B cell (primary cell): ENCODE measurements at regions not wholly inside any gene's neighbourhood (a gene's known extent, or its start where the extent isn't known, plus 50 kb on each side); places are given as distances from the start of the nearest gene placed in this dataset.

Experiments
- ATAC-seq: fragments of 200-7000 bp; cut with Tn5 transposase; one replicate; pipeline ENCODE4 v1.10.0; 2021; ENCODE audit warnings: low read depth, mild to moderate bottlenecking, moderate number of reproducible peaks, moderate library complexity
- CTCF ChIA-PET: fragments of 350-600 bp; sonication (Branson Sonifier 250); formaldehyde crosslinking; loops from one replicate; lab custom pipeline; 2021; ENCODE audit warnings: antibody characterized with exemption, inconsistent platforms; lab: Charles Lee
- POLR2A ChIA-PET: fragments of 350-600 bp; sonication (Branson Sonifier 250); formaldehyde crosslinking; loops from one replicate; lab custom pipeline; 2021; ENCODE audit warnings: antibody characterized with exemption; lab: Charles Lee
- DNase-seq: peaks from one replicate; pipeline ENCODE4 v3.0.0; 2013
- H2AFZ ChIP-seq: 2 replicates; pipeline ENCODE4 v1.6.1; 2012; ENCODE audit warnings: mild to moderate bottlenecking, low read depth, low read length; ENCODE audit not compliant: insufficient read depth, poor library complexity, severe bottlenecking
- H3K27ac ChIP-seq, 2 donors: 1 replicate in 1 of 2; 2 replicates in 1 of 2; pipeline ENCODE4 v1.5.1; 2012 to 2013; ENCODE audit warnings: low read length in 2 of 2, mild to moderate bottlenecking in 2 of 2, moderate library complexity in 1 of 2
- H3K27me3 ChIP-seq, 4 experiments: fragments of 200-600 bp in 1 of 4; sonication (generic) in 1 of 4; replicated peaks in 1 of 4; 1 replicate in 2 of 4; 2 replicates in 2 of 4; pipeline versions ENCODE4 v1.6.1 to v1.7.0; 2013 to 2016; ENCODE audit warnings: low read length in 3 of 4, mild to moderate bottlenecking in 2 of 4, mixed read lengths in 1 of 4, moderate library complexity in 1 of 4; ENCODE audit not compliant: insufficient read depth in 4 of 4, control insufficient read depth in 3 of 4; ENCODE audit errors: control extremely low read depth in 1 of 4
- H3K36me3 ChIP-seq, 2 experiments: replicated peaks in 1 of 2; 1 replicate in 1 of 2; 2 replicates in 1 of 2; pipeline versions ENCODE4 v1.6.1 to v1.7.1; 2013; ENCODE audit warnings: low read length in 1 of 2; ENCODE audit not compliant: insufficient read depth in 2 of 2, control insufficient read depth in 1 of 2; ENCODE audit errors: control extremely low read depth in 1 of 2, extremely low read depth in 1 of 2
- H3K4me1 ChIP-seq, 2 donors: fragments of 200-600 bp in 1 of 2; sonication (generic) in 1 of 2; 1 replicate in 1 of 2; 2 replicates in 1 of 2; pipeline versions ENCODE4 v1.5.1 to v1.6.1; 2013 to 2017; ENCODE audit warnings: low read length in 2 of 2; ENCODE audit not compliant: control insufficient read depth in 2 of 2, insufficient read depth in 2 of 2
- H3K4me2 ChIP-seq: replicated peaks from 2 replicates; pipeline ENCODE3; 2012; ENCODE audit warnings: mild to moderate bottlenecking, low read depth, low read length; ENCODE audit not compliant: poor library complexity, severe bottlenecking
- H3K4me3 ChIP-seq, 5 experiments: fragments of 200-600 bp in 1 of 5; sonication (generic) in 1 of 5; 1 replicate in 3 of 5; 2 replicates in 2 of 5; pipeline versions ENCODE4 v1.5.1 to v1.7.0; 2011 to 2016; ENCODE audit warnings: low read length in 4 of 5, mild to moderate bottlenecking in 4 of 5, low read depth in 2 of 5, control low read depth in 1 of 5, moderate library complexity in 1 of 5; ENCODE audit not compliant: insufficient read depth in 1 of 5; ENCODE audit errors: control extremely low read depth in 1 of 5, extremely low read depth in 1 of 5
- H3K79me2 ChIP-seq: fragments of 200-600 bp; sonication (generic); one replicate; pipeline ENCODE4 v1.6.0; 2016; ENCODE audit warnings: low read length; ENCODE audit not compliant: control insufficient read depth, insufficient read depth
- H3K9ac ChIP-seq: fragments of 200-600 bp; sonication (generic); 2 replicates; pipeline ENCODE4 v1.6.1; 2017; ENCODE audit warnings: mild to moderate bottlenecking, low read length, moderate library complexity
- H3K9me3 ChIP-seq, 3 donors: one replicate each; pipeline versions ENCODE4 v1.6.1 to v1.7.1; 2013; ENCODE audit warnings: low read length in 2 of 3; ENCODE audit not compliant: control insufficient read depth in 2 of 3, insufficient read depth in 1 of 3; ENCODE audit errors: control extremely low read depth in 1 of 3
- H4K20me1 ChIP-seq: 2 replicates; pipeline ENCODE4 v1.6.0; 2012; ENCODE audit warnings: mild to moderate bottlenecking, low read length; ENCODE audit not compliant: insufficient read depth, control insufficient read depth, poor library complexity, severe bottlenecking
- H3K27ac Mint-ChIP-seq: one replicate; pipeline ENCODE4 v1.8.0; 2021; ENCODE audit warnings: mixed read lengths
- H3K27me3 Mint-ChIP-seq: one replicate; pipeline ENCODE4 v1.8.0; 2021; ENCODE audit warnings: mixed read lengths
- H3K4me1 Mint-ChIP-seq: one replicate; pipeline ENCODE4 v1.8.0; 2021; ENCODE audit warnings: mixed read lengths
- H3K4me3 Mint-ChIP-seq: one replicate; pipeline ENCODE4 v1.8.0; 2021; ENCODE audit warnings: mixed read lengths
- H3K9me3 Mint-ChIP-seq: one replicate; pipeline ENCODE4 v1.8.0; 2022; ENCODE audit warnings: mixed read lengths; ENCODE audit not compliant: insufficient read depth
- EZH2 ChIP-seq: IDR thresholded peaks from 2 replicates; pipeline ENCODE4 v1.6.1; 2012; ENCODE audit warnings: borderline replicate concordance, low read depth, mild to moderate bottlenecking, moderate library complexity, low read length; ENCODE audit not compliant: insufficient read depth, poor library complexity, severe bottlenecking
- WGBS: methylation state at CpG from one replicate; pipeline ENCODE4 v1.1.5; 2013; ENCODE audit warnings: missing lambda C conversion rate; ENCODE audit not compliant: insufficient coverage; 5-methylcytosine and 5-hydroxymethylcytosine counted together
- intact Hi-C: fragments of 100-400 bp; cut with micrococcal nuclease; formaldehyde crosslinking; loops from one replicate; pipeline ENCODE4 v1.10.0; 2022
- TF ChIP-seq, protein P1 (sequence below): fragments of 200-600 bp; IDR thresholded peaks from one replicate; pipeline ENCODE4 v1.8.0; 2022; ENCODE audit warnings: antibody characterized with exemption, mild to moderate bottlenecking

DNA sequence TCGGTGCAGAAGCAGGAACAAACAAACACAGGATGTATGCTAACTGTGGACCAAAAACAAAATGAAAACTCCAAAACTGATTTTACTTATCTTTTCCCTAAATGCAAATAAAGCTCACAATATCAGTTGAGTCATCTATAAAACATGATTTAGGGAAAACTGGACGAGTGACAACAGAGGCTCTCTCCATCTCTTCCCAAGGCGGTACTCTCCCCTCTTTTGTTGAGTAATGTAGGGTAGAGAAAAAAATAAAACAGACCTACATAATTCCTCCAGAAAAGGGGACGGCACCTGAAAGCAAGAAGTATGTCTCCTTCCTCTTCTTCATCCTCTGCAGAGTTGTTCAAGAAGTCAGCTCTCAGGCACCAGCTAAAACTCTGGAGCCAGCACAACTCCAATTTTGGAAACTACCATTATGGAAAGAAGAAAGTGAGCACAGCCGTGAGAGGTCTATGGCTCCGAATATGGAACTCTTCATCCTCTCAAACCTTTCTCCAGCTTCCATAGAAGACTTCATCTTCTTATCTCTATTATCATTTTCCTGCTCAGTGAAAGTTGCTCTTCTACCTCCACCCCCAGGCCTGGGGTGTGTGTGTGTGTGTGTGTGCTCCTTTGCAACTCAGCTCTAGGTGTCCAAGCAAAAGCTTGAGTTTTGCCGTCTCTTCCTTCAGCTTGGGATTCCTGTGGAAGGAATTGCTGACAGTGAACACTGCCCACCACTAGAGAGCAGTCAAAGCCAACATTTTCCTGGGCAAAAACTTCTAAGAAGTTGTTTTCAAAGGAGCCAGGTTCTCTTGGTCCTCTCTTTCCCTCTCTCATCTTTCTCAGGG lies 155.4 kb downstream of the DIO2 start:
- Histone ChIP-seq H3K79me2 (no peaks in the 10 kb centered on the region), H3K36me3 (no peaks in the 10 kb centered on the region), H3K9me3 (no peaks in the 10 kb centered on the region), H3K9ac (no peak overlapping the region), H2AFZ (no peak overlapping the region), H3K27me3 (no peaks in the 10 kb centered on the region), H3K4me2 (no peak overlapping the region), H3K4me3 (no peak overlapping the region), H3K4me1 (no peaks in the 10 kb centered on the region), H3K27ac (no peak overlapping the region), H4K20me1 (no peaks in the 10 kb centered on the region)
- Mint-ChIP-seq H3K27ac (no peak overlapping the region), H3K27me3 (no peaks in the 10 kb centered on the region), H3K9me3 (no peaks in the 10 kb centered on the region), H3K4me1 (no peaks in the 10 kb centered on the region), H3K4me3 (no peak overlapping the region)
- intact Hi-C loops: loop anchor here (5.0 kb wide), 1 partner anchor 931 kb away; no protein-coding TSS in a partner anchor
- CTCF ChIA-PET: no interaction called here
- no peak for DNase-seq
- no peak for ATAC-seq
- TF ChIP-seq EZH2: no peak
- TF ChIP-seq, protein P1, sequence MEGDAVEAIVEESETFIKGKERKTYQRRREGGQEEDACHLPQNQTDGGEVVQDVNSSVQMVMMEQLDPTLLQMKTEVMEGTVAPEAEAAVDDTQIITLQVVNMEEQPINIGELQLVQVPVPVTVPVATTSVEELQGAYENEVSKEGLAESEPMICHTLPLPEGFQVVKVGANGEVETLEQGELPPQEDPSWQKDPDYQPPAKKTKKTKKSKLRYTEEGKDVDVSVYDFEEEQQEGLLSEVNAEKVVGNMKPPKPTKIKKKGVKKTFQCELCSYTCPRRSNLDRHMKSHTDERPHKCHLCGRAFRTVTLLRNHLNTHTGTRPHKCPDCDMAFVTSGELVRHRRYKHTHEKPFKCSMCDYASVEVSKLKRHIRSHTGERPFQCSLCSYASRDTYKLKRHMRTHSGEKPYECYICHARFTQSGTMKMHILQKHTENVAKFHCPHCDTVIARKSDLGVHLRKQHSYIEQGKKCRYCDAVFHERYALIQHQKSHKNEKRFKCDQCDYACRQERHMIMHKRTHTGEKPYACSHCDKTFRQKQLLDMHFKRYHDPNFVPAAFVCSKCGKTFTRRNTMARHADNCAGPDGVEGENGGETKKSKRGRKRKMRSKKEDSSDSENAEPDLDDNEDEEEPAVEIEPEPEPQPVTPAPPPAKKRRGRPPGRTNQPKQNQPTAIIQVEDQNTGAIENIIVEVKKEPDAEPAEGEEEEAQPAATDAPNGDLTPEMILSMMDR: no peak
- WGBS: 59% methylated on average over 3 of the region's 7 CpGs
- POLR2A ChIA-PET: no interaction called here

GRCh38 chr14:80055226-80055625 lies 156.1 kb downstream of the DIO2 start:
- intact Hi-C loops: loop anchor here (5.0 kb wide), 1 partner anchor 932 kb away; no protein-coding TSS in a partner anchor
- CTCF ChIA-PET: no interaction called here
- H3K4me3 Mint-ChIP-seq: no peak overlapping the region
- Histone ChIP-seq H3K9ac (no peak overlapping the region), H3K27me3 (no peaks in the 10 kb centered on the region), H2AFZ (no peak overlapping the region), H3K4me1 (no peaks in the 10 kb centered on the region), H3K9me3 (no peaks in the 10 kb centered on the region), H3K36me3 (no peaks in the 10 kb centered on the region), H3K79me2 (no peaks in the 10 kb centered on the region), H3K4me2 (no peak overlapping the region), H4K20me1 (no peaks in the 10 kb centered on the region), H3K27ac (no peak overlapping the region), H3K4me3 (no peak overlapping the region)
- no peak overlapping the region for H3K27ac Mint-ChIP-seq
- no CpG with 5 or more reads among the region's 1 CpG for WGBS
- H3K9me3 Mint-ChIP-seq: no peaks in the 10 kb centered on the region
- no peak for TF ChIP-seq EZH2
- TF ChIP-seq, protein P1: no peak
- H3K4me1 Mint-ChIP-seq: no peaks in the 10 kb centered on the region
- POLR2A ChIA-PET: no interaction called here
- DNase-seq (no peak), ATAC-seq (no peak)
- H3K27me3 Mint-ChIP-seq: no peaks in the 10 kb centered on the region
